BLaER1 treated with 17β-estradiol and CSF1 and Interleukin-3, amounts not matched to agents 10 nM and 100 nM (cell line): ENCODE measurements at regions not wholly inside any gene's neighbourhood (a gene's known extent, or its start where the extent isn't known, plus 50 kb on each side); places are given as distances from the start of the nearest gene placed in this dataset.
A peak's percentile ranks its signal among the peaks of the same experiment; 100 is the strongest.

Source experiments
- H3K27ac ChIP-seq, 11 experiments: shearing (Covaris generic); formaldehyde crosslinking; 2 replicates each; pipeline ENCODE4 v1.8.1; 2022
- H3K27me3 ChIP-seq, 11 experiments: shearing (Covaris generic); formaldehyde crosslinking; 2 replicates each; pipeline ENCODE4 v1.8.1; 2022
- H3K36me3 ChIP-seq, 11 experiments: shearing (Covaris generic); formaldehyde crosslinking; 2 replicates each; pipeline ENCODE4 v1.8.1; 2022
- H3K4me1 ChIP-seq, 10 experiments: shearing (Covaris generic); formaldehyde crosslinking; 2 replicates each; pipeline ENCODE4 v1.8.1; 2022
- H3K4me2 ChIP-seq, 11 experiments: shearing (Covaris generic); formaldehyde crosslinking; 2 replicates each; pipeline ENCODE4 v1.8.1; 2022
- H3K4me3 ChIP-seq, 10 experiments: shearing (Covaris generic); formaldehyde crosslinking; 2 replicates each; pipeline ENCODE4 v1.8.1; 2022
- H3K9ac ChIP-seq, 11 experiments: shearing (Covaris generic); formaldehyde crosslinking; 2 replicates each; pipeline ENCODE4 v1.8.1; 2022
- H3K9me3 ChIP-seq, 11 experiments: shearing (Covaris generic); formaldehyde crosslinking; replicated peaks in 1 of 11; 2 replicates each; pipeline ENCODE4 v1.8.1; 2022
- H4K20me1 ChIP-seq, 11 experiments: shearing (Covaris generic); formaldehyde crosslinking; 2 replicates each; pipeline ENCODE4 v1.8.1; 2022
- Cebpa-rat ChIP-seq, 11 experiments: shearing (Covaris generic); IDR thresholded peaks; 2 replicates each; pipeline ENCODE4 v1.8.1; 2022

DNA sequence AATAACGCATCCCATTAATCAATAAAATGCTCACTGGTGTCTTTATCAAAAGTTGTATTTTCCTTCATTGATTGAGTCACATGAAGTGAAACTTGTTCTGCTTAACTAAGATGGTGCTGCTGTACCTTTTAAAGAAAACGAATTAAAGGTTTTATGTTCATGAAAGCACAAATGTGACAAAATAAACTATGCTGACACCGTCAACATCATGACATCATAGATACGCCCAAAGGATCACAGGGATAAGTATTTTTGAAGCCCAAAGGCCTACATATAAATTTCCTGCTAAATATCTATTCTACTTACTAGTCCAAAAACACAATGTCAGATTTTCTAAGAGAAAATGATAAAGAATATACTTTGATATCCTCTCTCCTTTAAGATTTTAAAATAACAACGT is 94.4 kb downstream of the FAM217A start:
- no peak overlapping the region for H3K4me3 ChIP-seq
- H4K20me1 ChIP-seq: peaks cover 0 to 20% (median 0%) of the 10 kb centered on the region in 11 experiments; a peak in 2 of 22 replicates
- H3K27me3 ChIP-seq: no peaks in the 10 kb centered on the region
- no peak overlapping the region for H3K4me2 ChIP-seq
- peaks cover 0 to 9% (median 5%) of the 10 kb centered on the region in 11 experiments; a peak in 10 of 22 replicates for H3K9me3 ChIP-seq
- H3K4me1 ChIP-seq: peaks cover 0 to 12% (median 6%) of the 10 kb centered on the region in 10 experiments; a peak in 6 of 20 replicates
- H3K27ac ChIP-seq: no peak overlapping the region
- TF ChIP-seq Cebpa-rat (IDR thresholded peaks at IDR 0.05): no peak
- no peak overlapping the region for H3K9ac ChIP-seq
- peaks cover 0 to 14% (median 5%) of the 10 kb centered on the region in 11 experiments; a peak in 6 of 22 replicates for H3K36me3 ChIP-seq

GRCh38 chr6:3986241-3986640 is 92.7 kb downstream of the FAM217A start:
- 0 out of 22 replicates have a peak, but pooled peaks of 2 of the 11 experiments have one; percentile 23 to 45 for TF ChIP-seq Cebpa-rat (IDR thresholded peaks at IDR 0.05)
- Histone ChIP-seq H3K4me3 (no peak overlapping the region), H3K27ac (no peak overlapping the region), H3K4me2 (peak overlapping the region in 5 of 11 experiments; percentile 1 to 46 (median 15); a peak in 1 of 22 replicates), H3K4me1 (peaks cover 0 to 12% (median 7%) of the 10 kb centered on the region in 10 experiments; a peak in 6 of 20 replicates), H4K20me1 (peaks cover 0 to 32% (median 0%) of the 10 kb centered on the region in 11 experiments; a peak in 2 of 22 replicates), H3K9ac (no peak overlapping the region), H3K36me3 (peaks cover 0 to 14% (median 5%) of the 10 kb centered on the region in 11 experiments; a peak in 6 of 22 replicates), H3K9me3 (peaks cover 0 to 9% (median 5%) of the 10 kb centered on the region in 11 experiments; a peak in 10 of 22 replicates), H3K27me3 (no peaks in the 10 kb centered on the region)

DNA sequence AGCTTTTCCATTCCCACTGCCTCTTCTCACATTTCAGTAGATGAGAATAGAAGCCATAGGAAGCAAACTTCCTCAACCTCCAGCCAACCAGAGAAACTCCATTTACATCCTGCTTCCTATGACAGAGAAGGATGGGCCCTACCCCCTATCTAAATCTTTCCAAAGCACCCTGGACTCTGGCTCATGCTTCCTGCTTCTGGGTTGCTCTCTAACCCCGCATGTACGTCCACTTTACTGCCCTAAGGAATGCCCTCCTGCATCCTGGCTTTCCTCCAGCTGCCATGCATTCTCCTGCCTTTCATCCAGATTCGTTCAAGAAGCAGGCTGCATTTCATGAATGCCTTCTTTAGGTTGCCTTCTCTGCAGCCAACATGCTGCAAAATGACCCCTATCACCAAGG is 91.9 kb downstream of the FAM217A start:
- peak overlapping the region in 5 of 11 experiments; percentile 1 to 46 (median 15); a peak in 3 of 22 replicates for H3K4me2 ChIP-seq
- no peak overlapping the region for H3K9ac ChIP-seq

GRCh38 chr6:3987576-3987975 is 91.4 kb downstream of the FAM217A start:
- H3K36me3 ChIP-seq: peaks cover 0 to 7% (median 0%) of the 10 kb centered on the region in 11 experiments; a peak in 1 of 22 replicates
- H3K27ac ChIP-seq: no peak overlapping the region
- H3K4me3 ChIP-seq: no peak overlapping the region
- no peaks in the 10 kb centered on the region; a peak in 1 of 22 replicates for H3K9me3 ChIP-seq
- peaks cover 0 to 39% (median 0%) of the 10 kb centered on the region in 11 experiments; a peak in 2 of 22 replicates for H4K20me1 ChIP-seq
- peaks cover 0 to 12% (median 7%) of the 10 kb centered on the region in 10 experiments; a peak in 6 of 20 replicates for H3K4me1 ChIP-seq
- H3K9ac ChIP-seq: no peak overlapping the region
- TF ChIP-seq Cebpa-rat (IDR thresholded peaks at IDR 0.05): no peak
- H3K4me2 ChIP-seq: no peak overlapping the region
- H3K27me3 ChIP-seq: no peaks in the 10 kb centered on the region

More for the DNA sequence above, 91.9 kb downstream of the FAM217A start:
- peaks cover 0 to 39% (median 0%) of the 10 kb centered on the region in 11 experiments; a peak in 2 of 22 replicates for H4K20me1 ChIP-seq
- peaks cover 0 to 10% (median 2%) of the 10 kb centered on the region in 11 experiments; a peak in 6 of 22 replicates for H3K36me3 ChIP-seq
- peaks cover 0 to 3% (median 3%) of the 10 kb centered on the region in 11 experiments; a peak in 10 of 22 replicates for H3K9me3 ChIP-seq
- H3K4me3 ChIP-seq: no peak overlapping the region
- no peaks in the 10 kb centered on the region for H3K27me3 ChIP-seq
- no peak overlapping the region for H3K27ac ChIP-seq
- peaks cover 0 to 12% (median 7%) of the 10 kb centered on the region in 10 experiments; a peak in 6 of 20 replicates for H3K4me1 ChIP-seq
- no peak for TF ChIP-seq Cebpa-rat (IDR thresholded peaks at IDR 0.05)

DNA sequence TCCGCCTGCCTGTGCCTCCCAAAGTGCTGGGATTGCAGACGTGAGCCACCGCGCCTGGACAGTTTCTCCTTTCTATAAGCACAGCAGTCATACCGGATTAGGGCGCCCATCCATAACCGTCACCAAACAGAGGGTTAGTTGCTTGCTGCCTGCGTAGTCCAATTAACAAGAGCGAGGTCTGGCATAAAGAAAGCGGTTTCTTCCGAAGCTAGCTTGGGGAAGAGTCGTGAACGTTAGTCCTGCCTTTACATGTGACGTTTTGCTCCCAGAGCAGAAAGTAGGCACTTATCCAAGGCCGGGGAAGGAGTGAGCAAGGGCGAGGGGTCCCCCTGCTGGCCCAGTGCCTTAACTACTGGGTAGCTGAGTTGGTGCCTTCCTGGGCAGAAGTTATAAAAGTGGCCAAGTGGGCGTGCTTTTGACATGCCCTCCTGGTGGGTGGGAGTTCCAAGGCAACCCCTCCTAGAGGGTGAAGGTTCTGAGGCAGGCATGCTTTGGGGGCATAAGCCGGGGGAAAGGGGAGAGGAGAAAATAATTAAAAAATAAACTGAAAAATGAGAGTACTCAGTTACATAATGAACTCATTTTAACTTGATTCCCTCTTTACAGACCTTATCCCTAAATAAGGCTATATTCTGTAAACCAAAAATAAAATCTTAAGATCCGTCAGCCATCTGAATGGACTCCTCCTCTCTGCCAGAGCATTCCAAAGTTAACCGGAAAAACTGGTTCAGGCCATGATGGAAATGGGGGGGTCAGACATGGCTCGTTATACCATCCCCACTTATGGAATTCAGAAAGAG is 88.0 kb downstream of the FAM217A start:
- no peaks in the 10 kb centered on the region for H3K9me3 ChIP-seq
- no peak overlapping the region for H3K9ac ChIP-seq
- peaks cover 0 to 56% (median 0%) of the 10 kb centered on the region in 11 experiments; a peak in 3 of 22 replicates for H4K20me1 ChIP-seq
- TF ChIP-seq Cebpa-rat (IDR thresholded peaks at IDR 0.05): no peak
- H3K4me3 ChIP-seq: no peak overlapping the region
- no peak overlapping the region for H3K27ac ChIP-seq
- H3K27me3 ChIP-seq: no peaks in the 10 kb centered on the region
- peaks cover 0 to 12% (median 7%) of the 10 kb centered on the region in 10 experiments; a peak in 6 of 20 replicates for H3K4me1 ChIP-seq
- no peaks in the 10 kb centered on the region for H3K36me3 ChIP-seq
- H3K4me2 ChIP-seq: no peak overlapping the region; a peak in 1 of 22 replicates

DNA sequence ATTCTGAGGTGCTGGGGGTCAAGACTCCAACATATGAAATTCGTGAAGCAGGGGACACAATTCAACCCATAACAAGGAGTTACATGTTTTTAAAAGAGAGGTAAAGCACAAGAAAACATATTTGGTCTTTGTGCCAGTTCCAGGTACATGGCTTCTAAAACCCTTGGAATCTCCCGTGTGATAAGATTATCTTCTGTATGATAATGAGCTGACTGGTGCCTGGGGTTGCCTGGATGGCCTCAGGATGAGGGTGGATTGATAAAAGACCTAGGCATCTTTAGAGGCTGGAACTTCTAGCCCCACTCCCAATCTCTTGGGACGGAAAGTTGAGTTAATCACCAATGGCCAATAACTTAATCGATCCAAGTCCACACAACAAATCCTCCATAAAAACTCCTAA is 87.0 kb downstream of the FAM217A start:
- Histone ChIP-seq H3K4me2 (no peak overlapping the region), H4K20me1 (peaks cover 0 to 59% (median 0%) of the 10 kb centered on the region in 11 experiments; a peak in 3 of 22 replicates), H3K4me1 (peaks cover 0 to 9% (median under 1%) of the 10 kb centered on the region in 10 experiments; a peak in 4 of 20 replicates), H3K9ac (no peak overlapping the region), H3K9me3 (no peaks in the 10 kb centered on the region), H3K27me3 (no peaks in the 10 kb centered on the region), H3K27ac (no peak overlapping the region), H3K36me3 (no peaks in the 10 kb centered on the region), H3K4me3 (no peak overlapping the region)
- TF ChIP-seq Cebpa-rat (IDR thresholded peaks at IDR 0.05): no peak

DNA sequence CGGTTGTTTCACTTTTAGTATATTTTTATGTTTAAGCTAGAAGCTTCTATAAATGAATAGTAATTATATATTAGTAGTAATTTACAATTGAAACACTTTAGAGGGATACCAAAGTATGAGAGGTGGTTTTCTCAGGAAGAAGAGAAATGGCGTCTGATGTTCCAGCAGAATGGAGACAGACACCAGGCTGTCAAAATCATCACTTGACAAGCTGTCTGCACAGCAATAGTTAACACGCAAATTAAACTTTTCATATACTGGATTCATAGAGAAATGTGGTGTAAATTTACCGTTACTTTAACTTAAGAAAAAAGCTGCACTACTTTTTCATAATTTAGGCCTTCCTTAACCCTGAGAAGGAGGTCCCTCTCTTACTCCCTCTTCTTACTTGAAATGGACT is 82.6 kb downstream of the FAM217A start:
- H3K4me1 ChIP-seq: peaks cover 4 to 11% (median 9%) of the 10 kb centered on the region in 10 experiments; a peak in 16 of 20 replicates
- H3K4me3 ChIP-seq: no peak overlapping the region
- H3K27me3 ChIP-seq: no peaks in the 10 kb centered on the region
- no peak overlapping the region for H3K9ac ChIP-seq
- H3K36me3 ChIP-seq: peaks cover 0 to 3% (median 0%) of the 10 kb centered on the region in 11 experiments; a peak in 1 of 22 replicates
- no peak for TF ChIP-seq Cebpa-rat (IDR thresholded peaks at IDR 0.05)
- H3K27ac ChIP-seq: no peak overlapping the region
- peaks cover 0 to 56% (median 0%) of the 10 kb centered on the region in 11 experiments; a peak in 4 of 22 replicates for H4K20me1 ChIP-seq
- no peaks in the 10 kb centered on the region for H3K9me3 ChIP-seq
- H3K4me2 ChIP-seq: no peak overlapping the region

GRCh38 chr6:3997177-3997770 is 81.7 kb downstream of the FAM217A start:
- Histone ChIP-seq H4K20me1 (peaks cover 0 to 53% (median 0%) of the 10 kb centered on the region in 11 experiments; a peak in 4 of 22 replicates), H3K9me3 (no peaks in the 10 kb centered on the region), H3K27ac (no peak overlapping the region), H3K36me3 (peaks cover 0 to 3% (median 0%) of the 10 kb centered on the region in 11 experiments; a peak in 1 of 22 replicates), H3K4me2 (no peak overlapping the region), H3K27me3 (no peaks in the 10 kb centered on the region), H3K9ac (no peak overlapping the region), H3K4me3 (no peak overlapping the region), H3K4me1 (peaks cover 7 to 19% (median 10%) of the 10 kb centered on the region in 10 experiments; a peak in 18 of 20 replicates)
- TF ChIP-seq Cebpa-rat (IDR thresholded peaks at IDR 0.05): no peak
